GM12878 (cell line): ENCODE measurements at regions not wholly inside any gene's neighbourhood (a gene's known extent, or its start where the extent isn't known, plus 50 kb on each side); places are given as distances from the start of the nearest gene placed in this dataset.

ENCODE experiments used
- ATAC-seq: fragments of 200-7000 bp; cut with Tn5 transposase; 3 replicates; pipeline ENCODE4 v1.9.1; 2020; ENCODE audit warnings: mild to moderate bottlenecking, moderate library complexity
- BruUV-seq: library from RNA; stranded (reverse); fragments of 400-500 nt; replicated peaks from 2 replicates; lab custom pipeline; 2021; lab: Mats Ljungman, UMichigan
- CTCF ChIA-PET: fragments of 300-600 bp; sonication (Branson Sonifier 250); formaldehyde crosslinking; extraction: SDS; loops from one replicate; lab custom pipeline; 2021; ENCODE audit warnings: inconsistent platforms; lab: Yijun Ruan, JAX
- POLR2A ChIA-PET: fragments of 350-600 bp; formaldehyde crosslinking; extraction: SDS; loops from one replicate; lab custom pipeline; 2021; ENCODE audit warnings: inconsistent platforms; lab: Charles Lee
- RAD21 ChIA-PET: fragments of 300-600 bp; sonication (Branson Sonifier 250); formaldehyde crosslinking; loops from one replicate; lab custom pipeline; 2023; ENCODE audit warnings: antibody characterized with exemption; ENCODE audit not compliant: unreplicated experiment; lab: Charles Lee
- SMC1A ChIA-PET: fragments of 300-600 bp; sonication (Branson Sonifier 250); formaldehyde crosslinking; loops from one replicate; lab custom pipeline; 2023; ENCODE audit not compliant: unreplicated experiment, uncharacterized antibody; lab: Charles Lee
- DNase-seq: peaks from one replicate; pipeline ENCODE4 v3.0.0-alpha.2; 2011; ENCODE audit warnings: low read depth, low spot score
- FAIRE-seq: peaks from 3 replicates; lab custom pipeline; 2011; peaks lifted over from hg19 to GRCh38; lab: Jason Lieb, UNC
- H2AFZ ChIP-seq: 2 replicates; pipeline ENCODE4 v1.6.0; 2011; ENCODE audit warnings: low read depth, low read length, control low read depth; ENCODE audit not compliant: control insufficient read depth
- H3K27ac ChIP-seq: 2 replicates; pipeline ENCODE4 v1.5.1; 2011; ENCODE audit warnings: control low read depth; ENCODE audit not compliant: control insufficient read depth, insufficient read depth
- H3K27me3 ChIP-seq, 2 experiments: replicated peaks in 1 of 2; 2 replicates each; pipeline versions ENCODE4 v1.6.0 to v1.6.1; 2011; ENCODE audit warnings: low read length in 1 of 2; ENCODE audit not compliant: control insufficient read depth in 2 of 2, insufficient read depth in 2 of 2
- H3K36me3 ChIP-seq, 2 experiments: 2 replicates each; pipeline ENCODE4 v1.5.1; 2011; ENCODE audit warnings: low read length in 1 of 2; ENCODE audit not compliant: control insufficient read depth in 2 of 2, insufficient read depth in 2 of 2
- H3K4me1 ChIP-seq: 2 replicates; pipeline ENCODE4 v1.6.1; 2011; ENCODE audit warnings: mild to moderate bottlenecking, low read length, moderate library complexity, mixed read lengths; ENCODE audit not compliant: control insufficient read depth, insufficient read depth
- H3K4me2 ChIP-seq: 2 replicates; pipeline ENCODE4 v1.6.0; 2011; ENCODE audit warnings: control low read depth; ENCODE audit not compliant: control insufficient read depth, insufficient read depth
- H3K4me3 ChIP-seq: fragments of 200-600 bp; sonication (generic); 2 replicates; pipeline ENCODE4 v1.5.1; 2016
- H3K79me2 ChIP-seq: 2 replicates; pipeline ENCODE4 v1.6.0; 2011; ENCODE audit warnings: low read length; ENCODE audit not compliant: control insufficient read depth, insufficient read depth
- H3K9ac ChIP-seq: 2 replicates; pipeline ENCODE4 v1.8.0; 2011; ENCODE audit warnings: low read length, control low read depth, mixed read lengths; ENCODE audit not compliant: control insufficient read depth, insufficient read depth
- H3K9me3 ChIP-seq: replicated peaks from 3 replicates; pipeline ENCODE4 v1.5.1; 2011; ENCODE audit warnings: mild to moderate bottlenecking, low read length; ENCODE audit not compliant: control insufficient read depth, insufficient read depth
- H4K20me1 ChIP-seq: 2 replicates; pipeline ENCODE4 v1.6.0; 2011; ENCODE audit not compliant: control insufficient read depth, insufficient read depth
- ATF2 ChIP-seq: IDR thresholded peaks from 2 replicates; pipeline ENCODE4 v1.6.1; 2012; ENCODE audit warnings: low read length, inconsistent platforms
- ATF7 ChIP-seq: fragments of 450-650 bp; IDR thresholded peaks from 2 replicates; pipeline ENCODE4 v1.6.1; 2016; ENCODE audit warnings: low read depth, mild to moderate bottlenecking
- CTCF ChIP-seq, 3 experiments: IDR thresholded peaks in 2 of 3; conservative IDR thresholded peaks in 1 of 3; 2 replicates each; pipeline ENCODE4 v1.5.1; 2011; ENCODE audit warnings: low read depth in 3 of 3, low read length in 3 of 3, mild to moderate bottlenecking in 3 of 3, control low read depth in 2 of 3, moderate library complexity in 2 of 3, inconsistent platforms in 1 of 3, mixed read lengths in 1 of 3; ENCODE audit not compliant: control insufficient read depth in 2 of 3, insufficient read depth in 1 of 3; ENCODE audit errors: extremely low read depth in 1 of 3
- FOXM1 ChIP-seq: IDR thresholded peaks from 2 replicates; pipeline ENCODE4 v1.6.1; 2012; ENCODE audit warnings: low read depth, mild to moderate bottlenecking, inconsistent platforms, low read length, moderate library complexity
- KLF5 ChIP-seq: fragments of 450-650 bp; IDR thresholded peaks from 2 replicates; pipeline ENCODE4 v1.6.1; 2014; ENCODE audit warnings: mild to moderate bottlenecking; ENCODE audit not compliant: partially characterized antibody
- NR2C1 ChIP-seq: fragments of 450-650 bp; IDR thresholded peaks from 2 replicates; pipeline ENCODE4 v1.6.1; 2017; ENCODE audit warnings: antibody characterized with exemption, mild to moderate bottlenecking, moderate library complexity
- NRF1 ChIP-seq: conservative IDR thresholded peaks from 2 replicates; pipeline ENCODE4 v1.6.1; 2011; ENCODE audit warnings: mild to moderate bottlenecking, low read depth, low read length, improper control_type of control experiment
- SUPT20H ChIP-seq: IDR thresholded peaks from 2 replicates; pipeline ENCODE4 v1.6.1; 2011; ENCODE audit warnings: low read depth, mild to moderate bottlenecking, low read length, moderate library complexity, borderline replicate concordance; ENCODE audit not compliant: control insufficient read depth
- ZNF274 ChIP-seq: IDR thresholded peaks from one replicate; pipeline ENCODE4 v1.8.0; 2011; ENCODE audit not compliant: insufficient read length, insufficient read depth
- WGBS: methylation state at CpG from one replicate; pipeline ENCODE4 v1.1.6; 2016; ENCODE audit warnings: low lambda C conversion rate; ENCODE audit not compliant: insufficient replicate concordance, insufficient coverage; ENCODE audit errors: missing lambda C conversion rate; 5-methylcytosine and 5-hydroxymethylcytosine counted together
- in situ Hi-C: fragments of 300-500 bp; cut with MboI; formaldehyde crosslinking; loops from 9 replicates; pipeline ENCODE4 v1.14.3; 2018; ENCODE audit warnings: mixed read lengths
- intact Hi-C: fragments of 100-400 bp; cut with micrococcal nuclease; formaldehyde crosslinking; loops from one replicate; pipeline ENCODE4 v1.14.2; 2022; ENCODE audit not compliant: unreplicated experiment

- TF ChIP-seq CTCF (IDR thresholded peaks at IDR 0.05 in 2 of 3, conservative IDR thresholded peaks at IDR 0.05 in 1 of 3; ENCODE audit: control insufficient read depth in 2 of 3, extremely low read depth in 1 of 3, insufficient read depth in 1 of 3, low read depth in 3 of 3, low read length in 3 of 3) (no peak), ATF2 (no peak), ZNF274 (no peak)
These were observed 220.8 kb upstream of the KLHL29 start (continued) for GRCh38 chr2:23164173-23164572.

- ATAC-seq = no peak
- Histone ChIP-seq H3K27ac (no peak overlapping the region), H3K4me2 (no peak overlapping the region), H3K4me1 (no peaks in the 10 kb centered on the region), H3K27me3 (no peaks in the 10 kb centered on the region; a peak in 1 of 4 replicates), H4K20me1 (no peaks in the 10 kb centered on the region), H3K4me3 (no peak overlapping the region), H3K36me3 (no peaks in the 10 kb centered on the region), H3K79me2 (no peaks in the 10 kb centered on the region), H3K9ac (no peak overlapping the region), H3K9me3 (no peaks in the 10 kb centered on the region), H2AFZ (no peak overlapping the region)
- in situ Hi-C loops (no loop called here), intact Hi-C loops (no loop called here)
- ChIA-PET SMC1A (interaction anchor here (2.8 kb wide), 1 partner anchor 9 kb away, joined by 9 read pairs; no protein-coding TSS in a partner anchor), POLR2A (no interaction called here), CTCF (no interaction called here), RAD21 (no interaction called here)
- FAIRE-seq = no peak
- WGBS = 0% methylated on average over 1 of the region's 1 CpG
- TF ChIP-seq NR2C1 (no peak), KLF5 (no peak), FOXM1 (no peak), SUPT20H (no peak), ATF7 (no peak), NRF1 (no peak)
- DNase-seq = no peak
- no TSS peak for BruUV-seq
These were observed 215.1 kb upstream of the KLHL29 start for GRCh38 chr2:23169896-23170295.
